IMR-90 (cell line): ENCODE measurements at regions not wholly inside any gene's neighbourhood (a gene's known extent, or its start where the extent isn't known, plus 50 kb on each side); places are given as distances from the start of the nearest gene placed in this dataset.
A peak's percentile ranks its signal among the peaks of the same experiment; 100 is the strongest.

ENCODE experiments used
- ATAC-seq: fragments of 200-7000 bp; cut with Tn5 transposase; 2 replicates; pipeline ENCODE4 v1.9.1; 2020; ENCODE audit warnings: low read depth, mild to moderate bottlenecking, moderate library complexity
- BruUV-seq: library from RNA; stranded (reverse); fragments of 400-500 nt; replicated peaks from 2 replicates; lab custom pipeline; 2021; lab: Mats Ljungman, UMichigan
- CTCF ChIA-PET: fragments of 300-600 bp; formaldehyde crosslinking; extraction: SDS; loops from one replicate; lab custom pipeline; 2021; ENCODE audit warnings: antibody characterized with exemption; lab: Yijun Ruan, JAX
- POLR2A ChIA-PET: fragments of 300-600 bp; sonication (Branson Sonifier 250); formaldehyde crosslinking; loops from one replicate; lab custom pipeline; 2022; ENCODE audit warnings: antibody characterized with exemption; ENCODE audit not compliant: unreplicated experiment; lab: Charles Lee
- DNase-seq: peaks from one replicate; pipeline ENCODE4 v3.0.0; 2013
- H2AFZ ChIP-seq: replicated peaks from 2 replicates; pipeline ENCODE3; 2013; ENCODE audit warnings: low read length, mild to moderate bottlenecking; ENCODE audit not compliant: poor library complexity
- H2AK5ac ChIP-seq: 2 replicates; pipeline ENCODE4 v1.6.1; 2013; ENCODE audit warnings: low read depth, low read length, inconsistent platforms
- H2AK9ac ChIP-seq: replicated peaks from 2 replicates; pipeline ENCODE3; 2013; ENCODE audit warnings: mild to moderate bottlenecking, low read depth, low read length, moderate library complexity; ENCODE audit not compliant: poor library complexity
- H2BK120ac ChIP-seq: 2 replicates; pipeline ENCODE4 v1.6.1; 2013; ENCODE audit warnings: low read depth, low read length, inconsistent platforms
- H2BK15ac ChIP-seq: 3 replicates; pipeline ENCODE4 v1.6.1; 2013; ENCODE audit warnings: low read depth, low read length, inconsistent platforms
- H2BK20ac ChIP-seq: 2 replicates; pipeline ENCODE4 v1.6.1; 2013; ENCODE audit warnings: low read depth, mild to moderate bottlenecking, inconsistent platforms, low read length, moderate library complexity
- H2BK5ac ChIP-seq: 2 replicates; pipeline ENCODE4 v1.6.1; 2013; ENCODE audit warnings: mild to moderate bottlenecking, low read depth, low read length, inconsistent platforms; ENCODE audit not compliant: poor library complexity, severe bottlenecking
- H3K14ac ChIP-seq: replicated peaks from 2 replicates; pipeline ENCODE4 v1.6.1; 2013; ENCODE audit warnings: low read depth, low read length, inconsistent platforms
- H3K18ac ChIP-seq: 2 replicates; pipeline ENCODE4 v1.6.1; 2013; ENCODE audit warnings: low read depth, low read length, control low read depth
- H3K23ac ChIP-seq: 2 replicates; pipeline ENCODE4 v1.6.1; 2013; ENCODE audit warnings: low read depth, low read length, inconsistent platforms
- H3K27ac ChIP-seq: 2 replicates; pipeline ENCODE4 v1.5.1; 2013; ENCODE audit warnings: mild to moderate bottlenecking, control low read depth, low read length; ENCODE audit not compliant: insufficient read depth
- H3K27me3 ChIP-seq: 2 replicates; pipeline ENCODE4 v1.6.1; 2013; ENCODE audit warnings: low read length; ENCODE audit not compliant: control insufficient read depth, insufficient read depth
- H3K36me3 ChIP-seq: 2 replicates; pipeline ENCODE4 v1.6.1; 2013; ENCODE audit warnings: low read length, mixed read lengths; ENCODE audit not compliant: control insufficient read depth, insufficient read depth
- H3K4ac ChIP-seq: 2 replicates; pipeline ENCODE4 v1.6.1; 2013; ENCODE audit warnings: low read depth, low read length, inconsistent platforms
- H3K4me1 ChIP-seq: 2 replicates; pipeline ENCODE4 v1.6.1; 2013; ENCODE audit warnings: low read length, mixed read lengths; ENCODE audit not compliant: control insufficient read depth, insufficient read depth
- H3K4me2 ChIP-seq: 2 replicates; pipeline ENCODE4 v1.6.1; 2013; ENCODE audit warnings: low read depth, mild to moderate bottlenecking, control low read depth, low read length, moderate library complexity
- H3K4me3 ChIP-seq: 2 replicates; pipeline ENCODE4 v1.5.1; 2013; ENCODE audit warnings: low read depth, mild to moderate bottlenecking, control low read depth, low read length, moderate library complexity; ENCODE audit not compliant: insufficient read depth
- H3K56ac ChIP-seq: 2 replicates; pipeline ENCODE4 v1.6.1; 2013; ENCODE audit warnings: low read length, inconsistent platforms; ENCODE audit not compliant: insufficient read depth; ENCODE audit errors: extremely low read depth
- H3K79me1 ChIP-seq, 2 experiments: 2 replicates each; pipeline ENCODE4 v1.6.1; 2013; ENCODE audit warnings: low read length in 2 of 2, inconsistent platforms in 1 of 2, low read depth in 1 of 2
- H3K9ac ChIP-seq: 2 replicates; pipeline ENCODE4 v1.6.1; 2013; ENCODE audit warnings: low read depth, low read length, control low read depth
- H3K9me1 ChIP-seq: 2 replicates; pipeline ENCODE4 v1.6.1; 2013; ENCODE audit warnings: low read length, inconsistent platforms; ENCODE audit not compliant: insufficient read depth
- H3K9me3 ChIP-seq: 2 replicates; pipeline ENCODE4 v1.6.1; 2013; ENCODE audit warnings: low read length; ENCODE audit not compliant: control insufficient read depth, insufficient read depth
- H4K20me1 ChIP-seq: 2 replicates; pipeline ENCODE4 v1.6.1; 2013; ENCODE audit warnings: low read length, inconsistent platforms; ENCODE audit not compliant: insufficient read depth
- H4K5ac ChIP-seq: 2 replicates; pipeline ENCODE4 v1.6.1; 2013; ENCODE audit warnings: mild to moderate bottlenecking, low read depth, low read length, control low read depth
- H4K8ac ChIP-seq, 2 experiments: 2 replicates each; pipeline ENCODE4 v1.6.1; 2013; ENCODE audit warnings: low read depth in 2 of 2, low read length in 2 of 2, control low read depth in 1 of 2, inconsistent platforms in 1 of 2
- H4K91ac ChIP-seq: 2 replicates; pipeline ENCODE4 v1.6.1; 2013; ENCODE audit warnings: low read depth, low read length, inconsistent platforms; ENCODE audit not compliant: insufficient read depth
- BHLHE40 ChIP-seq: fragments of 150-350 bp; IDR thresholded peaks from 2 replicates; pipeline ENCODE4 v1.6.1; 2016; ENCODE audit warnings: mild to moderate bottlenecking, low read depth, low read length
- MAFK ChIP-seq: IDR thresholded peaks from 2 replicates; pipeline ENCODE4 v1.6.1; 2012; ENCODE audit warnings: low read depth, low read length, improper control_type of control experiment
- dilution Hi-C: fragments of 300-500 bp; cut with HindIII; formaldehyde crosslinking; loops from one replicate; pipeline ENCODE4 v1.14.3; 2018; ENCODE audit warnings: low sequenced_read_pairs; ENCODE audit not compliant: unreplicated experiment
- in situ Hi-C: fragments of 300-500 bp; cut with MboI; formaldehyde crosslinking; loops from 3 replicates; pipeline ENCODE4 v1.14.3; 2019; ENCODE audit warnings: low sequenced_read_pairs, inconsistent platforms, mixed read lengths
- intact Hi-C: fragments of 100-400 bp; cut with micrococcal nuclease; formaldehyde crosslinking; loops from 2 replicates; pipeline ENCODE4 v1.10.0; 2022

DNA sequence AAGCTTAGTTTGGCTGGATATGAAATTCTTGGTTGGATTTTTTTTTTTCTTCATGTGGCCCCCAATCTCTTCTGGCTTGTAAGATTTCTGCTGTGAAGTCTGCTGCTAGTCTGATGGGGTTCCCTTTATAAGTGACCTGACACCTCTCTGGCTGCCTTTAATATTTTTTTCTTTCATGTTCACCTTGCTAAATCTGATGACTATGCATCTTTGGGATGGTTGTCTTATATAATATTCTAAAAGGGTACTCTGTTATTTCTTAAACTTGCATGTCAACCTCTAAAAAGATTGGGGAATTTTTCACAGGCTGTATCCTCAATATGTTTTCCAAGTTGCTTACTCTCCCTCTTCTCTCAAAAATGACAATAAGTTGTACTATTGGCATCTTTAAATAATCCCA is 500.0 kb downstream of the CAAP1 start:
- H3K9me1 ChIP-seq = no peaks in the 10 kb centered on the region
- POLR2A ChIA-PET = no interaction called here
- no peak overlapping the region for H2BK120ac ChIP-seq
- H3K4ac ChIP-seq = no peak overlapping the region
- H4K5ac ChIP-seq = no peak overlapping the region
- TF ChIP-seq BHLHE40 (no peak), MAFK (peak; percentile 75)
- no peak overlapping the region for H3K14ac ChIP-seq
- peaks cover 2% of the 10 kb centered on the region; the same call in 1 of the 2 replicates for H3K9me3 ChIP-seq
- no peak for DNase-seq
- no peaks in the 10 kb centered on the region for H3K36me3 ChIP-seq
- CTCF ChIA-PET = interaction anchor here (0.6 kb wide), 1 partner anchor 22 kb away, joined by 5 read pairs; no protein-coding TSS in a partner anchor
- no peak overlapping the region for H2BK15ac ChIP-seq
- no peak overlapping the region for H3K23ac ChIP-seq
- dilution Hi-C loops = no loop called here
- no peak overlapping the region for H3K9ac ChIP-seq
- H3K79me1 ChIP-seq = no peaks in the 10 kb centered on the region
- intact Hi-C loops = no loop called here
- H2AK5ac ChIP-seq = no peak overlapping the region
- no peak overlapping the region for H3K18ac ChIP-seq
- H2BK5ac ChIP-seq = no peak overlapping the region
- no peak overlapping the region for H4K8ac ChIP-seq
- no peak overlapping the region for H3K56ac ChIP-seq
- ATAC-seq = no peak
- no peaks in the 10 kb centered on the region for H4K20me1 ChIP-seq
- H3K4me3 ChIP-seq = no peak overlapping the region
- no peak overlapping the region for H2BK20ac ChIP-seq
- H3K4me2 ChIP-seq = no peak overlapping the region
- no peaks in the 10 kb centered on the region for H3K27me3 ChIP-seq
- H3K27ac ChIP-seq = no peak overlapping the region
- no peak overlapping the region for H2AK9ac ChIP-seq
- in situ Hi-C loops = no loop called here
- BruUV-seq = no TSS peak
- no peak overlapping the region for H4K91ac ChIP-seq
- H2AFZ ChIP-seq = no peak overlapping the region
- H3K4me1 ChIP-seq = no peaks in the 10 kb centered on the region
